ENCODE measurements at regions not wholly inside any gene's neighbourhood (a gene's known extent, or its start where the extent isn't known, plus 50 kb on each side); places are given as distances from the start of the nearest gene placed in this dataset.

DNA sequence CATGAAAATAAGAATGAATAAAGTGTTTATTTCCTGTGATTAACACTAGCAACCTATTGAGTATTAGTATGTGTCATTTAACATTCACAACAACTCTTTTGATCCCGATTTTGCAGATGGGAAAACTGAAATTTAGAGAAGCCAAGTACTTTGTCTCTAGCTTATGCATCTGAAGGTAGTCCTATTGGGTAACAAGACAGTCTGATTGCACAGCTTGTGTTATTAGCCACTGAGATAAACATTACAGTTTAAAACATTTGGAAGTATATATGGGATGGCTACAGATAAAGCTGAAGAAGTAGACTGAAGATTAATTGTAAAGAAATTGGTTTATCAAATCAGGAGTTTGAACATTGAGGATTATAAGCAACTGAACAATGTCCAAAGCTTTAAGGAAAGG is 99.6 kb upstream of the PDE5A start:
- Histone ChIP-seq H3K79me2 (ENCODE audit: low read length) (no peaks in the 10 kb centered on the region), H3K4me3 (ENCODE audit: low read length) (no peak overlapping the region), H4K20me1 (ENCODE audit: insufficient read depth, low read depth, low read length) (no peaks in the 10 kb centered on the region), H2AFZ (ENCODE audit: low read length) (no peak overlapping the region), H3K9me2 (replicated peaks; ENCODE audit: insufficient read depth, low read length) (no peaks in the 10 kb centered on the region), H3K36me3 (ENCODE audit: insufficient read depth, low read length) (no peaks in the 10 kb centered on the region), H3K27ac (ENCODE audit: low read length) (no peak overlapping the region), H3K9ac (ENCODE audit: low read length) (no peak overlapping the region), H3K4me2 (ENCODE audit: low read depth, low read length, poor library complexity, severe bottlenecking) (no peak overlapping the region), H3K4me1 (ENCODE audit: low read length) (no peaks in the 10 kb centered on the region), H3K9me3 (ENCODE audit: low read length) (no peaks in the 10 kb centered on the region), H3K27me3 (ENCODE audit: low read length) (no peaks in the 10 kb centered on the region)
- no peak for DNase-seq

DNA sequence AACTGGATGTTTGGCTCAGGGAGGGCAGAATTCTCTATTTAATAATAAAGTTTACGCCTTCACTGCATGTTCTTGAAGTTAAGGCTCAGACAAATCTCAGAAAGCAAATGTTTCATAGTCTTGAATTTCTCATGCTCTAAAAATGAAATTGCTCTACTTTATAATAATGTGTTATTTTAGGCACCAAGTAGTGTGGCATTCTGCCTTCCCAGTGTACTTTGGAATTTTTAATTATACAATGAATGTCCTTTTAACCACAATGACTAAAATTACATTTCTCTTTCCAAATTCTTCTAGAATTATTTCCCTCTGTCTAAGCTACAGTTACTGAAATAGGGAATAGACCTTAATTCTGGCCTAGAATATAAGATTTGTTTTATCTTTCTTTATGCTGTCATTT is 97.9 kb upstream of the PDE5A start:
- Histone ChIP-seq H3K9ac (ENCODE audit: low read length) (no peak overlapping the region), H3K9me3 (ENCODE audit: low read length) (no peaks in the 10 kb centered on the region), H2AFZ (ENCODE audit: low read length) (no peak overlapping the region), H3K4me2 (ENCODE audit: low read depth, low read length, poor library complexity, severe bottlenecking) (no peak overlapping the region), H3K27me3 (ENCODE audit: low read length) (no peaks in the 10 kb centered on the region), H3K4me3 (ENCODE audit: low read length) (no peak overlapping the region), H3K4me1 (ENCODE audit: low read length) (no peaks in the 10 kb centered on the region), H3K9me2 (replicated peaks; ENCODE audit: insufficient read depth, low read length) (no peaks in the 10 kb centered on the region), H4K20me1 (ENCODE audit: insufficient read depth, low read depth, low read length) (no peaks in the 10 kb centered on the region), H3K36me3 (ENCODE audit: insufficient read depth, low read length) (no peaks in the 10 kb centered on the region), H3K27ac (ENCODE audit: low read length) (no peak overlapping the region), H3K79me2 (ENCODE audit: low read length) (no peaks in the 10 kb centered on the region)
- no peak for DNase-seq

DNA sequence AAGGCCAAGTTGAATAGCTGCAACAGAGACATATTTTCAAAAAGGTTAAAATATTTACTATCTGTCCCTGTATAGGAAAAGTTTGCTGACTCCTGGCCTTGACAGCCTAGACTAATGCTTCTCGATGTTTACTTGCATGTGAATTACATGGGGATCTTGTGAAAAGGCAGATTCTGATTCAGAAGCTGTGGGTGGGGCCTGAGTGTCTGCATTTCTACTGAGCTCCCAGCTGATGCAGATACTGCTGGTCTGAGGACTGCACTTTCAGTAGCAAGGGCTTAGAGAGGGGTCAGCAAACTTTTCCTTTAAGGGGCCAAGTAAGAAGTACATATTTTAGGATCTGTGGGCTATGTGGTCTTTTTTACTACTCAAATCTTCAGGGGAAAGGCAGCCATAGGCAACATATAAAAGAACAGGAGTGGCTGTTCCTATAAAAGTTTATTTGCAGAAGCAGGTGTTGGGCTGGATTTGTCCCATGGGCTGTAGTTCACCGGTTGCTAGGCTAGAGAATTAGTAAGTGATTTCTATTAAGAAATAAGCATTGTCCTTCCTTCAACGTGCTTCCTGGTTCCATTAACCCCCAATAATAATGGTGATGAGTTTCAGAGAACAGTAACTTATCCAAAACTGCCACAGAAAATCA is 97.2 kb upstream of the PDE5A start:
- Histone ChIP-seq H3K36me3 (ENCODE audit: insufficient read depth, low read length) (no peaks in the 10 kb centered on the region), H3K4me1 (ENCODE audit: low read length) (no peaks in the 10 kb centered on the region), H3K9me3 (ENCODE audit: low read length) (no peaks in the 10 kb centered on the region), H3K27me3 (ENCODE audit: low read length) (no peaks in the 10 kb centered on the region), H4K20me1 (ENCODE audit: insufficient read depth, low read depth, low read length) (no peaks in the 10 kb centered on the region), H3K27ac (ENCODE audit: low read length) (no peak overlapping the region), H3K9me2 (replicated peaks; ENCODE audit: insufficient read depth, low read length) (no peaks in the 10 kb centered on the region), H3K79me2 (ENCODE audit: low read length) (no peaks in the 10 kb centered on the region), H3K9ac (ENCODE audit: low read length) (no peak overlapping the region), H3K4me3 (ENCODE audit: low read length) (no peak overlapping the region), H2AFZ (ENCODE audit: low read length) (no peak overlapping the region), H3K4me2 (ENCODE audit: low read depth, low read length, poor library complexity, severe bottlenecking) (no peak overlapping the region)
- no peak for DNase-seq

DNA sequence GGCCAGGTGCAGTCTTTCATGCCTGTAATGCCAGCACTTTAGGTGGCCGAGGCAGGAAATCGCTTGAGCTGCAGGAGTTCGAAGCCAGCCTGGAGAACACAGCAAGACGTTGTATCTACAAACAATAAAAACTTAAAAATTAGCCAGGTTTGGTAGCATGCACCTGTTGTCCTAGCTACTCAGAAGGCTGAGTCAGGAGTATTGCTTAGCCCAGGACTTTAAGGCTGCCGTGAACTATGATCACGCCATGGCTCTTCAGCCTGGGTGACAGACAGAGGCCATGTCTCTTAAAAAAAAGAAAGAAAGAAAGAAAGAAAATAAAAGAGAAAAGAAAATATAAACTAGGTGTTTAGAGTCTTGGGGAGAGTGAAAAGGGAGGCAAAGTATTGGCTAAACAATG is 96.4 kb upstream of the PDE5A start:
- Histone ChIP-seq H3K27me3 (ENCODE audit: low read length) (no peaks in the 10 kb centered on the region), H3K27ac (ENCODE audit: low read length) (no peak overlapping the region), H2AFZ (ENCODE audit: low read length) (no peak overlapping the region), H3K79me2 (ENCODE audit: low read length) (no peaks in the 10 kb centered on the region), H3K9me2 (replicated peaks; ENCODE audit: insufficient read depth, low read length) (no peaks in the 10 kb centered on the region), H3K9me3 (ENCODE audit: low read length) (no peaks in the 10 kb centered on the region), H3K9ac (ENCODE audit: low read length) (no peak overlapping the region), H3K36me3 (ENCODE audit: insufficient read depth, low read length) (no peaks in the 10 kb centered on the region), H3K4me3 (ENCODE audit: low read length) (no peak overlapping the region), H3K4me2 (ENCODE audit: low read depth, low read length, poor library complexity, severe bottlenecking) (no peak overlapping the region), H3K4me1 (ENCODE audit: low read length) (no peaks in the 10 kb centered on the region), H4K20me1 (ENCODE audit: insufficient read depth, low read depth, low read length) (no peaks in the 10 kb centered on the region)
- no peak for DNase-seq

DNA sequence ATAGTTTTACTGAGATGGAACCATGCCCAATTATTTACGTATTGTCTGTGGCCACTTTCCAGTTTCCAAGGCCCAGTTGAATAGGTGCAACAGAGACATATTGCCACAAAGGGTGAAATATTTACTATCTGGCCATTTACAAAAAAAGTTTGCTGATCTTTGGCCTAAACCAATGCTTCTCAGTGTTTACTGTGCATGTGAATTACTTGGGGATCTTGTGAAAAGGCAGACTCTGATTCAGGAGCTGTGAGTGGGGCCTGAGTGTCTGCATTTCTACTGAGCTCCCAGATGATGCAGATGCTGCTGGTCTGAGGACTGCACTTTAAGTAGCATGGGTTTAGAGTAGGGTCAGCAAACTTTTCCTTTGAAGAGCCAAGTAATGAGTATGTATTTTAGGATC is 94.1 kb upstream of the PDE5A start:
- no peak for DNase-seq
- no peaks in the 10 kb centered on the region for H3K79me2 ChIP-seq (ENCODE audit: low read length)
- H3K9me2 ChIP-seq (replicated peaks; ENCODE audit: insufficient read depth, low read length), result no peaks in the 10 kb centered on the region
- H3K4me1 ChIP-seq (ENCODE audit: low read length), result no peaks in the 10 kb centered on the region
- H4K20me1 ChIP-seq (ENCODE audit: insufficient read depth, low read depth, low read length), result no peaks in the 10 kb centered on the region
- no peak overlapping the region for H3K4me3 ChIP-seq (ENCODE audit: low read length)
- H3K4me2 ChIP-seq (ENCODE audit: low read depth, low read length, poor library complexity, severe bottlenecking), result no peak overlapping the region
- no peak overlapping the region for H3K27ac ChIP-seq (ENCODE audit: low read length)
- no peak overlapping the region for H2AFZ ChIP-seq (ENCODE audit: low read length)
- H3K27me3 ChIP-seq (ENCODE audit: low read length), result no peaks in the 10 kb centered on the region
- H3K36me3 ChIP-seq (ENCODE audit: insufficient read depth, low read length), result no peaks in the 10 kb centered on the region
- no peaks in the 10 kb centered on the region for H3K9me3 ChIP-seq (ENCODE audit: low read length)
- H3K9ac ChIP-seq (ENCODE audit: low read length), result no peak overlapping the region

DNA sequence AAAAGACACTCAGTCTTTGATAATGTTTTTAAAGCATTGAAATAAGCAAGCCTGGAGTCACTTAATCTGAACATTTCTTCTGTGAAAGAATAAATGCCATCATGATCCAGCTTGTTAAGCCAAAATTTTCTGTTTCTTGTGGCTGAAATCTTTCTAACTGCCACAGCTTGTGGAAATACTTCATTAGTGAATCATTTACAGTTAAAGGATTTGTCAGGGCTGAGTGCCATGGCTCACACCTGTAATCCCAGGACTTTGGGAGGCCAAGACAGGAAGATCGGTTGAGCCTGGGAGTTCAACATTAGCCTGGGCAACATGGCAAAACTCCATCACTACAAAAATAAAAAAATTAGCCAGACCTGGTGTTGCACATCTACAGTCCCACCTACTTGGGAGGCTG is 93.3 kb upstream of the PDE5A start:
- no peak overlapping the region for H3K4me2 ChIP-seq (ENCODE audit: low read depth, low read length, poor library complexity, severe bottlenecking)
- H3K9me3 ChIP-seq (ENCODE audit: low read length), result no peaks in the 10 kb centered on the region; the same call in 1 of the 2 replicates
- H3K79me2 ChIP-seq (ENCODE audit: low read length), result no peaks in the 10 kb centered on the region
- no peak overlapping the region for H3K27ac ChIP-seq (ENCODE audit: low read length)
- no peaks in the 10 kb centered on the region for H4K20me1 ChIP-seq (ENCODE audit: insufficient read depth, low read depth, low read length)
- H3K36me3 ChIP-seq (ENCODE audit: insufficient read depth, low read length), result no peaks in the 10 kb centered on the region
- H3K9ac ChIP-seq (ENCODE audit: low read length), result no peak overlapping the region
- H3K4me3 ChIP-seq (ENCODE audit: low read length), result no peak overlapping the region
- no peaks in the 10 kb centered on the region for H3K9me2 ChIP-seq (replicated peaks; ENCODE audit: insufficient read depth, low read length)
- no peaks in the 10 kb centered on the region for H3K4me1 ChIP-seq (ENCODE audit: low read length)
- H3K27me3 ChIP-seq (ENCODE audit: low read length), result no peaks in the 10 kb centered on the region
- no peak for DNase-seq
- no peak overlapping the region for H2AFZ ChIP-seq (ENCODE audit: low read length)

DNA sequence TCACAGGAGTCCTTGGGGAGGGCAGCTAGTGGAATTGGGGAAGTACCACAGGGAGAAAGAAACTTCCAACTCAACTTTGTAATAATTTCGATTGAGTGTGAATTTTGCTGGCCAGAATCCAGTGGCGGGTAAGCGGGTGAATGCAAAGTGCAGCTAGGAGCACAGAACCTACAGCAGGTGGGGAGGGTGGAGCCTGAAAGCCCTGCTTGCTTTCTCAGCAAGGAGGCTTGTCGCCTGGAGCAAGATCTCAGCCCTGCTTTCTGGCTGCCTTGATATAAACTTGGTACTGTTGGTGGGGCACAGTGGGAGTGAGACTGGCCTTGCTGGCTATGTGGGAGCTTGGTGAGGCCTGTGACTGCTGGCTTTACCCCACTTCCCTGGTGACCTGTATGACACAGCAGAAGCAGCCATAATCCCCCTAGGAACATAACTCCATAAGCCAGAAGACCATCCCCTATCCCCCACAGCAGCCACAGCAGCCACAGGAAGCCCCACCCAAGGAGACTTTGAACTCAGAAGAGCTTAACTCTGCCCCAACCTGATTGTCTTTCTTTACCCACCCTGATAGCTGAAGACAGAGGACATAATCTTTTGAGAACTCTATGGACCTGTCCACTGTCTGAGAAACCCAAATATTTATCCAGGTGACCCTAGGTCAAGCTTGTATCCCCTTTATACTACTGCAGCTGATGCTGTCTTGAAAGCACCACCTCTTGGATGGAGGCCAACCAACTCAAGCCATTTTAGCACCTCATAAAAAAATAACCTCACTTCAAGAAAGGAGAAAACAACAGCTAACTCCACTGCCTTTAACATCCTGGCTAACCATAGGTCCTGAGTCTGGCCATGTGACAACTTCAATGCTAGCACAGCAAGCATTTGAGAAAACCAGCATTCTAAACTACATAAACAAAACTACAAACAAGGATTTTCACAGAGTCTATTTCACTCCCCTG is 87.2 kb upstream of the PDE5A start:
- Histone ChIP-seq H2AFZ (ENCODE audit: low read length) (no peak overlapping the region), H3K36me3 (ENCODE audit: insufficient read depth, low read length) (no peaks in the 10 kb centered on the region), H3K4me1 (ENCODE audit: low read length) (no peaks in the 10 kb centered on the region), H3K4me3 (ENCODE audit: low read length) (no peak overlapping the region), H3K27ac (ENCODE audit: low read length) (no peak overlapping the region), H3K27me3 (ENCODE audit: low read length) (no peaks in the 10 kb centered on the region), H3K4me2 (ENCODE audit: low read depth, low read length, poor library complexity, severe bottlenecking) (no peak overlapping the region), H3K9me3 (ENCODE audit: low read length) (peaks cover 5% of the 10 kb centered on the region), H3K79me2 (ENCODE audit: low read length) (no peaks in the 10 kb centered on the region), H3K9me2 (replicated peaks; ENCODE audit: insufficient read depth, low read length) (no peaks in the 10 kb centered on the region), H4K20me1 (ENCODE audit: insufficient read depth, low read depth, low read length) (no peaks in the 10 kb centered on the region), H3K9ac (ENCODE audit: low read length) (no peak overlapping the region)
- DNase-seq, result no peak

DNA sequence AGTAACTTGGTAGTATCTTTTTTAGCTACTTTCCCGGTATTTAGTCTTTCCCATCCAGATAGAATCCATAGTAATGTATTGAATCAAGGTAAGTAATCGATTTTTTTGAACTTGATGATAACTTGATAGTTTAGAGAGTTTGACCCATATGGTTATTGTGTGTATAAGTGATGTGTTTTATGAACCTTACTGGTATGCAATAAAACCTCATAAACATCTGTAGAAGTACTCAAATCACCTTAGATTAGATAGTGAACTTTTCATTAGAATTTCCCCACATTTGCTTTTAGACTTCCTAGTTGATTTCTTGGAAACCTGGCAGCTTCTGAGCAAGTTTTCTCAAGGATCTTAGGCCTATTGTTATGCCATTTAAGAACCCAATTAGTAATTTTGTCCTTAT is 80.8 kb upstream of the PDE5A start:
- H3K4me2 ChIP-seq (ENCODE audit: low read depth, low read length, poor library complexity, severe bottlenecking), result no peak overlapping the region
- no peaks in the 10 kb centered on the region for H3K9me2 ChIP-seq (replicated peaks; ENCODE audit: insufficient read depth, low read length)
- H3K36me3 ChIP-seq (ENCODE audit: insufficient read depth, low read length), result no peaks in the 10 kb centered on the region
- no peak for DNase-seq
- H4K20me1 ChIP-seq (ENCODE audit: insufficient read depth, low read depth, low read length), result no peaks in the 10 kb centered on the region
- H3K9me3 ChIP-seq (ENCODE audit: low read length), result no peaks in the 10 kb centered on the region
- no peaks in the 10 kb centered on the region for H3K27me3 ChIP-seq (ENCODE audit: low read length)
- no peak overlapping the region for H3K4me3 ChIP-seq (ENCODE audit: low read length)
- no peaks in the 10 kb centered on the region for H3K4me1 ChIP-seq (ENCODE audit: low read length)
- no peak overlapping the region for H3K27ac ChIP-seq (ENCODE audit: low read length)
- H3K79me2 ChIP-seq (ENCODE audit: low read length), result no peaks in the 10 kb centered on the region
- no peak overlapping the region for H2AFZ ChIP-seq (ENCODE audit: low read length)
- no peak overlapping the region for H3K9ac ChIP-seq (ENCODE audit: low read length)
